Neural cell (in vitro differentiated cells): ENCODE measurements at regions not wholly inside any gene's neighbourhood (a gene's known extent, or its start where the extent isn't known, plus 50 kb on each side); places are given as distances from the start of the nearest gene placed in this dataset.

Experiments used
- TF ChIP-seq, protein P1 (sequence below): IDR thresholded peaks from 2 replicates; pipeline ENCODE4 v1.6.1; 2012; ENCODE audit warnings: borderline replicate concordance
- TF ChIP-seq, protein P2 (sequence below): fragments of 450-650 bp; IDR thresholded peaks from 2 replicates; pipeline ENCODE4 v1.5.1; 2014; ENCODE audit warnings: antibody characterized with exemption, mild to moderate bottlenecking, moderate library complexity; ENCODE audit not compliant: poor library complexity, severe bottlenecking

DNA sequence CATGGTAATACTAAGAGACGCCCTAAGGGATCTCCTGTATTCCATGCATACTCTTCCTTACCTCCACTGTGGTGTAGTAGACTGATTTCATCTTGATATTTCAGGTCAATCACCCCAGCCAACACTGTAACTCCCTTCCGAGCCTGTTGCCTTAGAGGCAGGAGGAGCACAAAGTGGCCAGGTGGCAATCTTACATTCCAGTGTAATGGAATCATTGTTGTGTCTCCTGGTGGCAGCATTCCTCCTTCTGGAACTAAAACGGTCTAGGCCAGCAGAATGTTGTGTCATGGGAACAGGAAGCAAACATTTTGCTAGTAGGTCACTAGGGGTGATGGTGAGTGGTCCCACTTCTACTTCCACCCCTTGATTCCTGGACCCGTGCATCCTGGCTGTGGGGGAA, 405.7 kb upstream of the SLC10A2 start:
- TF ChIP-seq, protein P1, sequence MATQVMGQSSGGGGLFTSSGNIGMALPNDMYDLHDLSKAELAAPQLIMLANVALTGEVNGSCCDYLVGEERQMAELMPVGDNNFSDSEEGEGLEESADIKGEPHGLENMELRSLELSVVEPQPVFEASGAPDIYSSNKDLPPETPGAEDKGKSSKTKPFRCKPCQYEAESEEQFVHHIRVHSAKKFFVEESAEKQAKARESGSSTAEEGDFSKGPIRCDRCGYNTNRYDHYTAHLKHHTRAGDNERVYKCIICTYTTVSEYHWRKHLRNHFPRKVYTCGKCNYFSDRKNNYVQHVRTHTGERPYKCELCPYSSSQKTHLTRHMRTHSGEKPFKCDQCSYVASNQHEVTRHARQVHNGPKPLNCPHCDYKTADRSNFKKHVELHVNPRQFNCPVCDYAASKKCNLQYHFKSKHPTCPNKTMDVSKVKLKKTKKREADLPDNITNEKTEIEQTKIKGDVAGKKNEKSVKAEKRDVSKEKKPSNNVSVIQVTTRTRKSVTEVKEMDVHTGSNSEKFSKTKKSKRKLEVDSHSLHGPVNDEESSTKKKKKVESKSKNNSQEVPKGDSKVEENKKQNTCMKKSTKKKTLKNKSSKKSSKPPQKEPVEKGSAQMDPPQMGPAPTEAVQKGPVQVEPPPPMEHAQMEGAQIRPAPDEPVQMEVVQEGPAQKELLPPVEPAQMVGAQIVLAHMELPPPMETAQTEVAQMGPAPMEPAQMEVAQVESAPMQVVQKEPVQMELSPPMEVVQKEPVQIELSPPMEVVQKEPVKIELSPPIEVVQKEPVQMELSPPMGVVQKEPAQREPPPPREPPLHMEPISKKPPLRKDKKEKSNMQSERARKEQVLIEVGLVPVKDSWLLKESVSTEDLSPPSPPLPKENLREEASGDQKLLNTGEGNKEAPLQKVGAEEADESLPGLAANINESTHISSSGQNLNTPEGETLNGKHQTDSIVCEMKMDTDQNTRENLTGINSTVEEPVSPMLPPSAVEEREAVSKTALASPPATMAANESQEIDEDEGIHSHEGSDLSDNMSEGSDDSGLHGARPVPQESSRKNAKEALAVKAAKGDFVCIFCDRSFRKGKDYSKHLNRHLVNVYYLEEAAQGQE, result no peak
- TF ChIP-seq, protein P2, sequence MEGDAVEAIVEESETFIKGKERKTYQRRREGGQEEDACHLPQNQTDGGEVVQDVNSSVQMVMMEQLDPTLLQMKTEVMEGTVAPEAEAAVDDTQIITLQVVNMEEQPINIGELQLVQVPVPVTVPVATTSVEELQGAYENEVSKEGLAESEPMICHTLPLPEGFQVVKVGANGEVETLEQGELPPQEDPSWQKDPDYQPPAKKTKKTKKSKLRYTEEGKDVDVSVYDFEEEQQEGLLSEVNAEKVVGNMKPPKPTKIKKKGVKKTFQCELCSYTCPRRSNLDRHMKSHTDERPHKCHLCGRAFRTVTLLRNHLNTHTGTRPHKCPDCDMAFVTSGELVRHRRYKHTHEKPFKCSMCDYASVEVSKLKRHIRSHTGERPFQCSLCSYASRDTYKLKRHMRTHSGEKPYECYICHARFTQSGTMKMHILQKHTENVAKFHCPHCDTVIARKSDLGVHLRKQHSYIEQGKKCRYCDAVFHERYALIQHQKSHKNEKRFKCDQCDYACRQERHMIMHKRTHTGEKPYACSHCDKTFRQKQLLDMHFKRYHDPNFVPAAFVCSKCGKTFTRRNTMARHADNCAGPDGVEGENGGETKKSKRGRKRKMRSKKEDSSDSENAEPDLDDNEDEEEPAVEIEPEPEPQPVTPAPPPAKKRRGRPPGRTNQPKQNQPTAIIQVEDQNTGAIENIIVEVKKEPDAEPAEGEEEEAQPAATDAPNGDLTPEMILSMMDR, result no peak
